Sigmoid colon (tissue), 3 donors: ENCODE measurements at regions not wholly inside any gene's neighbourhood (a gene's known extent, or its start where the extent isn't known, plus 50 kb on each side); places are given as distances from the start of the nearest gene placed in this dataset.

Source experiments
- POLR2A ChIP-seq, 2 donors: fragments of 450-650 bp; IDR thresholded peaks; one replicate each; pipeline ENCODE4 v1.6.1; 2016; ENCODE audit warnings: antibody characterized with exemption in 2 of 2, mild to moderate bottlenecking in 2 of 2, moderate library complexity in 2 of 2
- TF ChIP-seq, protein P1 (sequence below), 4 experiments: fragments of 450-650 bp in 3 of 4; fragments of 200-600 bp in 1 of 4; IDR thresholded peaks; one replicate each; pipeline ENCODE4 v1.5.1; 2016 to 2019; ENCODE audit warnings: antibody characterized with exemption in 4 of 4, mild to moderate bottlenecking in 3 of 4, moderate library complexity in 2 of 4

DNA sequence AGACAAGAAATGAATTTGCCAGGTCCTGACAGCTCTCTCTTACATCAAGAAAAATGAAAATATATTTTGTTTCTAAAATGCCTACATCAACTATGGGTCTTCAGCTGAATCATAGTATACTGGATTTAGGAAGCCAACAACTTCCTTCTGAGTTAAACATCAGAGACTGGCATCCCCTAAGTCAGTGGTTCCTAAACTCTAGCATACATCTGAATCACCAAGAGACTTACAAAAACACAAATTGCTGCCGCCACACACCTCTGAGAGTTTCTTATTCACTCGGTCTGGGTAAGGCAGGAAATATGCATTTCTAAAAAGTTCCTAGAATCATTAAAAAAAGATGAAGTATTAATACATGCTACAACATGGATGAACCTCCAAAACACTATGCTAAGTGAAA, 60.4 kb upstream of the TMEM252 start:
- TF ChIP-seq, protein P1, sequence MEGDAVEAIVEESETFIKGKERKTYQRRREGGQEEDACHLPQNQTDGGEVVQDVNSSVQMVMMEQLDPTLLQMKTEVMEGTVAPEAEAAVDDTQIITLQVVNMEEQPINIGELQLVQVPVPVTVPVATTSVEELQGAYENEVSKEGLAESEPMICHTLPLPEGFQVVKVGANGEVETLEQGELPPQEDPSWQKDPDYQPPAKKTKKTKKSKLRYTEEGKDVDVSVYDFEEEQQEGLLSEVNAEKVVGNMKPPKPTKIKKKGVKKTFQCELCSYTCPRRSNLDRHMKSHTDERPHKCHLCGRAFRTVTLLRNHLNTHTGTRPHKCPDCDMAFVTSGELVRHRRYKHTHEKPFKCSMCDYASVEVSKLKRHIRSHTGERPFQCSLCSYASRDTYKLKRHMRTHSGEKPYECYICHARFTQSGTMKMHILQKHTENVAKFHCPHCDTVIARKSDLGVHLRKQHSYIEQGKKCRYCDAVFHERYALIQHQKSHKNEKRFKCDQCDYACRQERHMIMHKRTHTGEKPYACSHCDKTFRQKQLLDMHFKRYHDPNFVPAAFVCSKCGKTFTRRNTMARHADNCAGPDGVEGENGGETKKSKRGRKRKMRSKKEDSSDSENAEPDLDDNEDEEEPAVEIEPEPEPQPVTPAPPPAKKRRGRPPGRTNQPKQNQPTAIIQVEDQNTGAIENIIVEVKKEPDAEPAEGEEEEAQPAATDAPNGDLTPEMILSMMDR (IDR thresholded peaks at IDR 0.05): no peak
- TF ChIP-seq POLR2A (IDR thresholded peaks at IDR 0.05): no peak
